Testis (tissue), 2 donors: ENCODE measurements at regions not wholly inside any gene's neighbourhood (a gene's known extent, or its start where the extent isn't known, plus 50 kb on each side); places are given as distances from the start of the nearest gene placed in this dataset.

Source experiments
- CTCF ChIP-seq, 3 experiments: fragments of 450-650 bp in 2 of 3; fragments of 200-600 bp in 1 of 3; sonication (generic) in 1 of 3; IDR thresholded peaks; one replicate each; pipeline ENCODE4 v1.5.1; 2016 to 2019; ENCODE audit warnings: antibody characterized with exemption in 3 of 3, mild to moderate bottlenecking in 2 of 3, moderate library complexity in 1 of 3
- POLR2A ChIP-seq: fragments of 450-650 bp; IDR thresholded peaks from one replicate; pipeline ENCODE4 v1.6.1; 2017; ENCODE audit warnings: antibody characterized with exemption, mild to moderate bottlenecking, moderate library complexity

- TF ChIP-seq POLR2A: no peak
- TF ChIP-seq CTCF (IDR thresholded peaks at IDR 0.05): no peak
These were observed 129.2 kb upstream of the ARID1B start for GRCh38 chr6:156647991-156648390.
